Ectodermal cell (in vitro differentiated cells): ENCODE measurements at regions not wholly inside any gene's neighbourhood (a gene's known extent, or its start where the extent isn't known, plus 50 kb on each side); places are given as distances from the start of the nearest gene placed in this dataset.

Source experiments
- H3K27ac ChIP-seq: 2 replicates; pipeline ENCODE4 v1.7.0; 2013; ENCODE audit warnings: mild to moderate bottlenecking, low read depth, low read length; ENCODE audit not compliant: insufficient read depth, poor library complexity, severe bottlenecking
- H3K27me3 ChIP-seq: 2 replicates; pipeline ENCODE4 v1.7.0; 2013; ENCODE audit warnings: mild to moderate bottlenecking, low read length; ENCODE audit not compliant: insufficient read depth, control insufficient read depth, poor library complexity, severe bottlenecking
- H3K36me3 ChIP-seq: one replicate; pipeline ENCODE4 v1.7.0; 2013; ENCODE audit warnings: low read length; ENCODE audit not compliant: control insufficient read depth, insufficient read depth
- H3K4me1 ChIP-seq: one replicate; pipeline ENCODE4 v1.7.0; 2013; ENCODE audit warnings: low read length; ENCODE audit not compliant: control insufficient read depth, insufficient read depth
- H3K4me3 ChIP-seq: 2 replicates; pipeline ENCODE4 v1.7.0; 2013; ENCODE audit warnings: low read depth, low read length, control low read depth; ENCODE audit not compliant: insufficient read depth
- H3K9me3 ChIP-seq: 2 replicates; pipeline ENCODE4 v1.7.0; 2013; ENCODE audit warnings: mild to moderate bottlenecking, low read length, moderate library complexity; ENCODE audit not compliant: control insufficient read depth
- WGBS, 2 experiments: methylation state at CpG; one replicate each; pipeline ENCODE4 v1.1.7; 2013; ENCODE audit warnings: missing lambda C conversion rate in 2 of 2; 5-methylcytosine and 5-hydroxymethylcytosine counted together

DNA sequence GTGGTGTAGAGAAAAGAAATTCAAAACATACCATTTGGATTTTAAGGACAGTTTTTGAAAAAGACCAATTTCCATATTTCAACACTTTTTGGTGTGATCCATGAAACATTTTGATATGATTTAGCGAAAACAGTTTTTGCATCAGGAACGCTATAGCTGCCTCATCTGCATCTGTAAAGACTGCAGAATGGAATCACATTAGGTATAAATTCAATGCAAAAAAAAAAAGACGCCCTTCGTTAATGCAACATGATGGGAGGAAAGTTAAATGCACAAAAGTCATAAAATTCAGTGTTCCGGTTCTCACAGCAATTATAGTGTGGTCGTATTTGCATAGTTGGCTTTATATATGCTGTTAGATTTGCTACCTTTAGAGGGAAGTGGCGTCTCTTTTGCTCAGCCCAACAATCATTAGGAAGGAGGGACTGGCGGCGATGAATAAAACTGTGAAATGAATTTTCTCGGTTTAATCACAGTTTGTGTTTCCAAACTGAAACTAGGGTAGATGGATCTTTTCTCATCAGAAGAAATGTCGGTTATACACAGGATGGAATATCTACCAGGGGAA, 215.7 kb downstream of the TEX29 start:
- Histone ChIP-seq H3K4me1 (peaks cover 9% of the 10 kb centered on the region), H3K27me3 (peaks cover 65% of the 10 kb centered on the region), H3K27ac (no peak overlapping the region), H3K4me3 (no peak overlapping the region), H3K36me3 (no peaks in the 10 kb centered on the region), H3K9me3 (no peaks in the 10 kb centered on the region)
- 90 to 92% methylated on average over 11 of the region's 11 CpGs for WGBS, 2 experiments

DNA sequence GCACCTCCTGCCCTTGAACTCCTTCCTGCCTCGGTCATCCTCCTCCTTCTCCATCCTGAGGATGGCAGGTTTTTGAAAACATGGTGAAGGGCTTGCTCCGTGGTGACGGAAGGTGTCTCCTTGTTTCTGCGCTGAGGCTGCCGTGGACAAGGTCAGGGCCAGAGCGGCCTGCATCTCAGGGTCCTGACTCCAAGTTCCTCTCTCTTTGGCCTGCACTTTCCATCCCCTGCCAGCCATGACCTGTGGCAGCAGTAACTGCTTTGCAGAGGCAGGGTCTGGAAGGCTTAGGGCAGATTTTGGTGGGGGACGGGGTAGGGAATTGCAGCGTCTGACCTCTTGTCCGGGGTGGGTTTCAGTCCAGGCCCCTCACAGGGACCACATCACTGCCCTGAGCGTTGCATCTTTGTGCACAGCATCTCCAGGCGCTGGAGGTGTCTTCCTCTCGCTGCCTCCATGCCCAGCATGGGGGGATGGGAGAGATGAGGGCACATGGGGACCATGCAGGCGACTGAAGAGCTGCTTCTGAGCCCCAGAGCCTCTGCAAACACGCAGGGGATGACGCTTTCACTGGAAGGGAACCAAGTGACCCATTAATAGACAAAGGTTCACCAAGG, 216.8 kb downstream of the TEX29 start:
- Histone ChIP-seq H3K4me3 (no peak overlapping the region), H3K4me1 (peaks cover 9% of the 10 kb centered on the region), H3K27ac (no peak overlapping the region), H3K9me3 (no peaks in the 10 kb centered on the region), H3K36me3 (no peaks in the 10 kb centered on the region), H3K27me3 (peaks cover 61% of the 10 kb centered on the region)
- 93% methylated on average over 15 of the region's 15 CpGs for WGBS, 2 experiments

GRCh38 chr13:111537843-111538499, 217.5 kb downstream of the TEX29 start:
- Histone ChIP-seq H3K4me3 (no peak overlapping the region), H3K9me3 (no peaks in the 10 kb centered on the region), H3K27me3 (peaks cover 55% of the 10 kb centered on the region), H3K36me3 (no peaks in the 10 kb centered on the region), H3K27ac (no peak overlapping the region), H3K4me1 (peaks cover 9% of the 10 kb centered on the region)
- 91 to 94% methylated on average over 15 of the region's 15 CpGs for WGBS, 2 experiments

GRCh38 chr13:111539252-111539651, 218.8 kb downstream of the TEX29 start:
- Histone ChIP-seq H3K36me3 (no peaks in the 10 kb centered on the region), H3K27ac (no peak overlapping the region), H3K4me1 (peaks cover 9% of the 10 kb centered on the region), H3K4me3 (no peak overlapping the region), H3K27me3 (peaks cover 43% of the 10 kb centered on the region), H3K9me3 (no peaks in the 10 kb centered on the region)
- 90 to 91% methylated on average over 12 of the region's 12 CpGs for WGBS, 2 experiments

DNA sequence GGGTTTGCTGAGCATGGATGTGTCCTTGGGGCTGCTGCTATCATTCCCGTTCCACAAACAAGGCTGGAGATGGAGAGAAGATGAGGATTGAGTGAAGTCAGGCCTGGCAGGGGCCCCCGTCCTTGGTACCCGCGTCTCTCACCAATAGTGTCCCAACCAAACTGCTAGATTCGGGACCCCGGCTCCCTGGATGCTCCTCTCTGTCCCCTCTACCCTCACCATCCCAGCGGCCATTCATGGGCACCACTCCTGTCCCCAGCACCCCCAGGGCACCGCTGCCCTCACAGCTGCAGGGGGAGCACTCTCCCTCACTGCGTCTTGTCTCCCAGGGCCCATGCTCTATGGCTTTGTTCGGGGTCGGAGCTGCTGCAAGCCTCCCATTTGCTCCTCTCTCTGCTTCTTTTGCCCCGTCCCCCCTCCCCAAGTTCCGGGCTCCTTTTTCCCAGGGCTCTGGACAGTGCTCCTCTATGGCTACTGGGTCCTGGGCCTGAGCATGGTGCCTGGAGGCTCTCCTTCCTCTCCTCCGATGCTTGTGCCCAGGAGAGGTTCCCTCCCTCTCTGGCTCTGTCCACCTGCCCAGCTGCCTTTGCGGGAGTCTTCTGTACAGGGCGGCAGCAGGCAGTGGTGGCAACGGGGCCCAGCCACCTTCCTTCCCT, 219.5 kb downstream of the TEX29 start:
- 84 to 86% methylated on average over 17 of the region's 17 CpGs for WGBS, 2 experiments
- no peak overlapping the region for H3K4me3 ChIP-seq
- peaks cover 36% of the 10 kb centered on the region for H3K27me3 ChIP-seq
- H3K36me3 ChIP-seq: no peaks in the 10 kb centered on the region
- H3K27ac ChIP-seq: no peak overlapping the region
- H3K4me1 ChIP-seq: peaks cover 3% of the 10 kb centered on the region
- no peaks in the 10 kb centered on the region for H3K9me3 ChIP-seq

GRCh38 chr13:111540486-111540885, 220.0 kb downstream of the TEX29 start:
- Histone ChIP-seq H3K27ac (no peak overlapping the region), H3K36me3 (no peaks in the 10 kb centered on the region), H3K4me1 (no peaks in the 10 kb centered on the region), H3K4me3 (no peak overlapping the region), H3K9me3 (no peaks in the 10 kb centered on the region), H3K27me3 (peaks cover 30% of the 10 kb centered on the region)
- WGBS, 2 experiments: 88 to 94% methylated on average over 10 of the region's 10 CpGs

- Histone ChIP-seq H3K9me3 (no peaks in the 10 kb centered on the region), H3K27ac (no peak overlapping the region), H3K27me3 (peaks cover 22% of the 10 kb centered on the region), H3K4me3 (no peak overlapping the region), H3K36me3 (no peaks in the 10 kb centered on the region), H3K4me1 (no peaks in the 10 kb centered on the region)
- 86 to 87% methylated on average over 11 of the region's 11 CpGs for WGBS, 2 experiments
Measured at GRCh38 chr13:111541345-111541744, 220.9 kb downstream of the TEX29 start.

DNA sequence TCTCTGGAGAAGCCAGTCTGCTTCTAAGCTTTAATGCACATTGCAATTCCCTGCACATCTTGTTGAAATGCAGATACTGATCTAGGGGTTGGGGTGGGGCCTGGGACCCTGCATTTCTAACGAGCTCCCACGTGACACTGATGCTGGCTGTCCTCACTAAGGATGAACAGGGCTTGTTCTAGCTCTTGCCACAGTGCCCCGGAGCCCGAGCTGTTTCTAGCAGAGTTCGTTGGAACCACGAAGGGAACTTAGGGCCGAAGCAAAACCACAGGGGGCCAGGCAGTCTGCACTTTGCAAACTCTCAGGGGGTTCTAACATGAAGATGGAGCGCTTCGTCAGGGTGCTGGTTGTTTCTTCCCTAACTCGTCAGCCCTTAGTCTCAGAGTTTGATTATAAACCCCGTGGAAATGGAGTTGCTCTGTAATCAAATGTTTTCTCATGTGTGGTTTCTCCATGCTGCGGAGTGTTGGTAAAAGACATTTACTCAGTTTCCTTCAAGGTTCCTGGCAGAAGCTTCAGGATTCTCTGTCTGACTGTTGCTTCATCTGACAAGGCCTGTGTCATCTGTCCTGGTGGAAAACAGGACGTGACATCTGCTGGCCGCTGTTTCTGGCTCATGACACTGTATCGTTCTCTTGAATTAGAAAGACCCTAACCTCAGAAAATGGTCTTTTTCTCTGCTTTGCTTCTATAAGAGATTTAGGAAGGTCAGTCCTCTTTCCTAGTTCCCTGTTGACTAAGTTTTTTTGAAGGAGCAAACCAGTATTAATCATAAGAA, 221.5 kb downstream of the TEX29 start:
- Histone ChIP-seq H3K27ac (no peak overlapping the region), H3K9me3 (no peaks in the 10 kb centered on the region), H3K4me1 (no peaks in the 10 kb centered on the region), H3K4me3 (no peak overlapping the region), H3K36me3 (no peaks in the 10 kb centered on the region), H3K27me3 (peaks cover 16% of the 10 kb centered on the region)
- 85 to 89% methylated on average over 15 of the region's 15 CpGs for WGBS, 2 experiments

DNA sequence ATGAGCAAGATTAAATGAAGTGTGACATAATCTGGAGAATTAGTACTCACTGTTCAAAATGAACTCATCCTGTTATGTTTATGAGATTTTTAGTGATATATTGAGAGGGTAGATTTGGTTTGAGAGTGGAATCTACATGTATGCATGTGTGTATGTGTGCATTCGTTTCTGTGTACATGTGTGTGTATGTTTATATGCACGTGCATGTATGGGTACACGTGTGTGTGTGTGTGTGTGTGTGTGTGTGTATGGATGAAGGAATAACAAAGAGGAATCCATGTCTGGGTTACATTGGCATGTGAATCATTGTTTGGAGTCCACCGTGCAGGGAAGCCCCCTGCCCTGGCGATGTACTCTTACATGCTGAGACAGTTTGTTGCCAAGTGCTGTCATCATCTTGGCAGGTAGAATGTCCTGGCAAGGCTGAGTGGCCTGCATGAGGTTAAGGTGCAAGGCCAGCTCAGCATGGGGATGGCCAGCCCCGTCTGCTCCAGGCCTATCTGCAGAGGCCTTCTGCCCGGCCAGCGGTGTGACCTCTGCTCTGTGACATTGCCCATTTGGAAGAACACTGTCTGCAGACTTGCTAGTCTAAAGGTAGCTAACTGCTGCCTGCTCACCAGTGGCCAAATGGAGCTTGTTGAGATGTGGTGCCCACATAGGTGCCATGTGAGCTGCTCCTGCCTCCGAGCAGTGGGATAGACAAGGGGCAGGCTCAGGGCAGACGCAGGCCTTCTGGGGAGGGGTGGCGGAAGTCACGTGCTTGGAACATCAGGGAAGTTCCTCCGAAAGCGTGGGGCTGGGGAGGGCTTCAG, 222.3 kb downstream of the TEX29 start:
- Histone ChIP-seq H3K4me1 (no peaks in the 10 kb centered on the region), H3K36me3 (no peaks in the 10 kb centered on the region), H3K27me3 (peaks cover 8% of the 10 kb centered on the region), H3K9me3 (no peaks in the 10 kb centered on the region), H3K27ac (no peak overlapping the region), H3K4me3 (no peak overlapping the region)
- 92 to 93% methylated on average over 14 of the region's 14 CpGs for WGBS, 2 experiments
